DMS79 (cell line): ENCODE measurements at regions not wholly inside any gene's neighbourhood (a gene's known extent, or its start where the extent isn't known, plus 50 kb on each side); places are given as distances from the start of the nearest gene placed in this dataset.
"Not testable (repeated sequence)": the region's sequence is repeated elsewhere in the genome, so short reads cannot be mapped to it uniquely, and the experiment has no call there.

ENCODE experiments used
- DNase-seq: peaks from one replicate; lab custom pipeline; 2025; lab: John Stamatoyannopoulos, UW

DNA sequence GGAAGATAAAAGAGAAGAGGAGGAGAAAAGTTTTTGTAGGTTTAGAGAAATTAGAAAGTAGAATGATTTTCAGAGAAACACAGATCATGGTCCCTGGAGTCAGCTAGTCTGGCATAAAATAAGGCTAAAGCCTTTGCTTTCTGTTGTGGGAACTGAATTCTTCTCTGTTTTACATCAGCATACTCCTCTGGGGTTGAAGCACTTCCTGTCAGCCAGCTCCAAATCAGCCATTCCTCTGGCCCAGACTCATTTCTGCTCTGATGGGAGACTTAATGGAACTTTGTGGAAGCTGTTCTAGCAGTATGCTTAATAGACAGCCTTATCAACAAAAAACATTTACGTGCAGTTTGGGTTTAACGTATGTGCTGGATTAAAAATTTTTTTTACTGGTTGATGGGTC lies 143.2 kb downstream of the HMHB1 start:
- no peak for DNase-seq

DNA sequence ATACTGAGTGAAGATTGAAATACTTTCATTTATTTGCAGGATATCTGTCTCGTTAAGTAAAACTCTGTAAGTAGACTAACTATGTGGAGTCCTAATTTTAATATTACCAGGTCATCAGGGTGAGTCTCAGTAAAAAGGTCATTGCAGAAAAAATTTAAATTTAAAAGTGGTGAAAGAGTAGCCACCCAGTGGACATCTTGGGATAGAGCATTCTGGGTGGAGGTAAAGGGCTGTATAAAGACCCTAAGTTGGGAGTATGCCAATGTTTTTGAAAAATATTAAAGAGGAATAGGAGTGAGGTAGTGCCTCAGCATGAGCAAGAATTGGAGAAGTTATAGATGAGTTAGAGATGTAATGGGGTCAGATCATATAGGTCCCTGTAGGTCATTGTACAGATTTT lies 145.5 kb downstream of the HMHB1 start:
- DNase-seq = no peak

DNA sequence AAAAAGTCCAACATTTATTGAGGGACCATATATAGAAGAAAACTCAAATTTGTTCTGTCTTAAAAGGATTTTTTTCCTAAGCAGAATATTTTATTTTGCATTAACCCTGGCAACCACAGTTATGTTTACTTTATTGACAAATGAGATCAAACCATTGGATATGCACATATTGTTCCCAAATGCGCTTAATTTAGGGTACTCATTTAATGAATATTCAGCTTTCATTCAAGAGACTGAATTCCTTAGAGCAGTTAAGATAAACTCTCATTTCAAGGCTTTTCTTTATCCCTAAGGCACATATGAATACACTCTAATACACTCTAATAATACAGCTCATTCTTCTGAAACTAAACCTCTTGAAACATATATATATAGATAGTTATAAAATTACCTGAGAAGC lies 150.2 kb downstream of the HMHB1 start:
- no peak for DNase-seq

GRCh38 chr5:143964919-143965318 lies 153.0 kb downstream of the HMHB1 start:
- DNase-seq = no peak

GRCh38 chr5:143966280-143966679 lies 154.3 kb downstream of the HMHB1 start:
- no peak for DNase-seq

DNA sequence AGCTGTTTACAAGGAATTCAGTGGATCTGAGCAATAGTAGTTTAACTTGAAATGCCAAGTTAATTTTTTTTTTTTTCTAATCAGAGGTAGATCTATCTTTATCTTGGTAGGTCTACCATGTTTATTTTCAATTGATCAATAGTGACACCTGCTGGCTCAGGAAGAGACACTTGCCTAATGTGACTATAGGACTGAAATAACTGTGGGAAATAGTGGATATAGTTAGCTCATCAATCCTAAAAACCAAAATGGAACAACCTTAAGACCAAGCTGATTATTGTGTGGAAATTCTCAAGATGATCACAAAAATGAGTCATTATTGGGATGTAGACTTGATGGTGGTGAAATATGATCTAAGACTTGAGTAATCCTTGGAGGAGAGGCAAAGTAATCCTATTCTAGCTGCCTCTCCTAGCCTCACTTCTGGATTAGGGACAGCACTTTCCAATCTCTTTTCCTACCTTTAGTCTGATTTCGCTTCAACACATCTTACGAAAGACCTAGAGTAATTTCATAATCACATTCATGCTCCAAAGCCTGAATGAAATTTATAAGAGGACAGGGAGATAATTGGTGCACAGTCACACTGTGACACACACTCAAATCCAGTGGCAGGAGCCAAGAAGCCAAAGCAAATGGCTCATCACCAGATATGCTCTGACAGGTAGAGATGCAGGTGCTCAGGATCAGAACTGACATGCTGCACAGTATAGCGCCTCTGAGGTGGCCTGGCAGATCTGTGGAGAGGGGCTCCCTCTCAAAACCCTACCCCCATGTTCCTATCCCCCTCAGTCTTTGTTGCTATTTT lies 156.3 kb downstream of the HMHB1 start:
- DNase-seq = no peak

GRCh38 chr5:143970159-143970558 lies 158.2 kb downstream of the HMHB1 start:
- no peak for DNase-seq

DNA sequence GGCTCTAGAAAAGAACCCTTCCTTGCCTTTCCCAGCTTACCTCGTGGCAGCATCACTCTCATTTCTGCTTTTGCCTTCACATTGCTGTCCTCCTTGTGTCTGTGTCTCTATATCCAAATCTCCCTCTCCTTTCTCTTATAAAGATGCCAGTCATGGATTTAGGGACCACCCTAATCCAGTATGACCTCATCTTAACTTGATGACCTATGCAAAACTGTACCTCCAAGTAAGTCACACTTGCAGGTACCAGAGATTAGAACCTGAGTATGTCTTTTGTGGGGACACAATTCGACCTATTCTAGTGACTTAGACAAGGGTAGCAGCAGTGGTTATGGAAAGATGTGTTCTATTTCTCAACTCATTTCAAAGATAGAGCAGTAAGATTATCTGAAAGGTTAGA lies 160.1 kb downstream of the HMHB1 start:
- DNase-seq = no peak

GRCh38 chr5:143976055-143976454 lies 164.1 kb downstream of the HMHB1 start:
- DNase-seq = no peak

DNA sequence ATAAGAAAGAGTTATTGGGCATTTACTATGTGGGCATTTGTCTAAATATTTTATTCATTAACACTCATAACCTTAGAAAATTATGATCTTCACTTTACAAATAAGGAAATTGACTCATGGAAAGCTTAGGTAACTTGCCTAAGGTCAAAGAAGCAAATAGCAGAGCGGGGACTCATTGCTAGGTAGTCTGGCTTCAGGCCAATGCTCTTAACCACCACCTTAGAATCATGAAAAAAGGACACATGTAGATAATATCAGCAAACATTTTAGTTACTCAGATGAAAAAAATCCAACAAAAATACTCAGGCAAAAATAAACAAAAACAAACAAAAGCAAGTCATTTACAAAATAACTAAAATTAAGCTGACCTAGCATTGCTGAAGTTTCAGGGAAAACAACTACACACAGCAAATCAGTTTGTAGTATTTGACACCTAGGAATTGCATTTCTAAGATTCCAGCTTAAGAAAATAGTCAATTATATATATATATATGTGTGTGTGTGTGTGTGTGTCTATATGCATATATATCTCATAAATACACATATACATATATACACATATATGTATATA lies 166.0 kb downstream of the HMHB1 start:
- no peak for DNase-seq

GRCh38 chr5:143979044-143979690 lies 167.2 kb downstream of the HMHB1 start:
- no peak for DNase-seq

- DNase-seq = no peak
These were observed 168.5 kb downstream of the HMHB1 start for GRCh38 chr5:143980506-143980905.

- not testable (repeated sequence) for DNase-seq
These were observed 171.0 kb downstream of the HMHB1 start for GRCh38 chr5:143982957-143983356.

- DNase-seq = no peak
These were observed 174.0 kb downstream of the HMHB1 start for GRCh38 chr5:143985832-143986515.

DNA sequence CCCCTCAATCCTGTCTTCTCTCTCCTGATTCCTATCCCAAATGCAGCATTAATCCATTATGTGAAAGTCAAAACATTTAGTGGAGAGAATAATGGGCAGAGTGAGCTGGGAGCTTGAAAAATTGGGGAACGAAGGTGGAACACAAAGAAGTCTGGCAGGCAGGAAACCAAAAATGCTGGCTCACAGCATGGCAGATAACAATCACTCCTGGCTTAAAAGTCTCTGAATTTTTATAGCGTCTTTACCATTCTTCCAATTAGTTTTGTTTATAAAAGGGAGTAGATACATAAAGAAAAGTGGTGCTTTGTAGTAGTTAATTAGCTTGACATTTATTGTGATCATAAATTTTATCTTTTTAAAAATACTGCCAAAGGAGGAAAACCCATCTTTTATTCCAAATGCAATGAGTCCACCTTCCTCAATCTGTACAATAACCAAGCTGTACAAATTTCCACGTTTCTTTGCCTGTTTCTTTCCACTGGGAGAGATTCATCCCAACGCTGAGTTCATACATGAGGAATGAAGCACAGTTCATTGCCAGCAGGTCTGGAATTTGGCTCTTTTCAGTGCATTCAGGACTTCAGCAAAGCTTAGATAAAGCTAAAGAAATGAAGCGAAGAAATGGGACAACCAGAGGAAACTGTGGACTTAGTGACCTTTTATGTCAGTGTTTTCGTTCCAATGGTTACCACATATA lies 174.7 kb downstream of the HMHB1 start:
- DNase-seq = no peak

DNA sequence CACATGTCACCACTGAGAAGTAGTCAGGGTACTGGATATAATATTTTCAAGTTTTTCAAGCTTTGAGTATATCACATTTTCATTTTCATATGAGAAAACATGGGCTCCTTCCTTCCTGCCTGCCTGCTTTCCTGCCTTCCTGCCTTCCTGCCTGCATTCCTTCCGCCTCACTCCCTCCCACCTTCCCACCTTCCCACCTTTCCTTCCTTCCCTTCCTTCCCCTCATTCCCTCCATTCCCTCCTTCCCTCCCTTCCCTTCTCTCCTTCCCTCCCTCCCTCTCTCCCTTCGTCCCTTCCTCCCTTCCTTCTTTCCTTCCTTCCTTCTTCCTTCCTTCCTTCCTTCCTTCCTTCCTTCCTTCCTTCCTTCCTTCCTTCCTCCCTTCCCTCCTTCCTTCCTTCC lies 175.3 kb downstream of the HMHB1 start:
- DNase-seq = no peak

DNA sequence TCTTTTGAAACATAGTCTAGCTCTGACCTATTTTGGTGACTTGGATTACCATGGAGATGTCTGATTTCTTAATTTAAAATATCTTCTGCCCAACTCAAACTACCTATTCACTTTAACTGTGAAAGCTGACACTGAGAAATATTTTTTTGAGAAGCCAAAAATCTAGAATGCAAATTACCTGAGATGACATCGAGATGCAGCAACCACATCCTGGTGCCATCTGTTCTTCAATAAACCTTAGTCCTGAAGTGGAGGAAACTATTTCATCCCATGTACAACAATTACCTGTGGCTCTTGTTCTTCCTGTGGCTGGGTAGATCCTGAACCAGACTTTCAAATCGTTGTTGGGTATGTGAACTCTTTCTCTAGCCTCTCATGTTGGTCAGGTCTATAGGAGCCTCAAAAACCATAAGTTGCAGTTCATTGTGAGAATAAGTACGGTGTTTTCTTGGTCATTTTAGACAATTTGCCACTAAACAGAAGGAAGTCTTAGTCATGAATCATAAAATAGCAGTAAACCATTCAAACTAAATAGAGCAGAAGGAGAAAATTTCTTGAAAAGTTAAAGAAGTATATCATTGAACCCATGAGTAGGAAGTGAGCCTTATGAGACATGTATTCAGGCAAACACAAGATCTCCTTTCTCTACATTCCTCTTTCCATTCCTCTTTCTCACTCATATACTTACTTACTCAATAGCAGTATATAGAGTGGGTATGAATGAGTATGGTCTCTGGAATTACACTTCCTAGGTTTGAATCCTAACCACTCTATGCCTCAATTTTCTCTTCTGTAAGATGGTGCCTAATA lies 176.0 kb downstream of the HMHB1 start:
- DNase-seq = no peak

- DNase-seq = no peak
These were observed 178.0 kb downstream of the YIPF5 start for GRCh38 chr5:143992496-143992895.

DNA sequence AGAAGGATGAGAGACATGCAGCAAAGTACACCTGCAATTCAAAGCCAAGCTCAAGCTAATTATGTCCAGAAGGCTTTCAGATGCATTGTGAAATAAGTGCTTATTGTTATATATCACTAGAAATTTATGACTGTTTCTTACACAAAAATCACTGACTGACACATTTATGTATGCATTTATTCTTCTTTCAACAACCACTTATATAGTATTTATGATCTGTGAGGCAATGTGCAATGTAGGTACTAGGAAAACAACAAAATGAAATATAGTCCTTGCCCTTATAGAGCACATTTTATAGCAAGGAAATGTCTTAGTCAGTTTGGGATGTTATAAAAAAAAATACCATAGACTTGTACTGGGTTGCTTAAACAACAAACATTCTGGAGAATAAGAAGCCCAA lies 167.6 kb downstream of the YIPF5 start:
- DNase-seq = no peak

- DNase-seq = no peak
These were observed 166.8 kb downstream of the YIPF5 start for GRCh38 chr5:144003636-144004035.

- DNase-seq = no peak
These were observed 166.3 kb downstream of the YIPF5 start for GRCh38 chr5:144004146-144004545.
